ENCODE measurements at regions not wholly inside any gene's neighbourhood (a gene's known extent, or its start where the extent isn't known, plus 50 kb on each side); places are given as distances from the start of the nearest gene placed in this dataset.
A peak's percentile ranks its signal among the peaks of the same experiment; 100 is the strongest.

GRCh38 chr6:114579486-114579885, 236.7 kb upstream of the HS3ST5 start:
- DNase-seq (ENCODE audit: insufficient read length, low spot score) = no peak
- FAIRE-seq = no peak
- TF ChIP-seq CTCF (IDR thresholded peaks at IDR 0.05; ENCODE audit: insufficient read depth, missing control alignments) = no peak

- no peak for TF ChIP-seq CTCF (IDR thresholded peaks at IDR 0.05; ENCODE audit: insufficient read depth, missing control alignments)
- DNase-seq (ENCODE audit: insufficient read length, low spot score) = no peak
- peak; percentile 58 for FAIRE-seq
Observed at GRCh38 chr6:114577109-114577508, 234.3 kb upstream of the HS3ST5 start.

- DNase-seq (ENCODE audit: insufficient read length, low spot score) (no peak), FAIRE-seq (no peak)
- TF ChIP-seq CTCF (IDR thresholded peaks at IDR 0.05; ENCODE audit: insufficient read depth, missing control alignments) = no peak
Observed at GRCh38 chr6:114576330-114576729, 233.5 kb upstream of the HS3ST5 start.

GRCh38 chr6:114569669-114570068, 226.8 kb upstream of the HS3ST5 start:
- no peak for TF ChIP-seq CTCF (IDR thresholded peaks at IDR 0.05; ENCODE audit: insufficient read depth, missing control alignments)
- no peak for FAIRE-seq
- DNase-seq (ENCODE audit: insufficient read length, low spot score) = no peak

- FAIRE-seq (no peak), DNase-seq (ENCODE audit: insufficient read length, low spot score) (no peak)
- no peak for TF ChIP-seq CTCF (IDR thresholded peaks at IDR 0.05; ENCODE audit: insufficient read depth, missing control alignments)
Observed at GRCh38 chr6:114564302-114564933, 221.6 kb upstream of the HS3ST5 start.

- DNase-seq (ENCODE audit: insufficient read length, low spot score) = no peak
- no peak for FAIRE-seq
- no peak for TF ChIP-seq CTCF (IDR thresholded peaks at IDR 0.05; ENCODE audit: insufficient read depth, missing control alignments)
Observed at GRCh38 chr6:114559419-114559818, 216.6 kb upstream of the HS3ST5 start.

GRCh38 chr6:114558153-114558552, 215.3 kb upstream of the HS3ST5 start:
- no peak for TF ChIP-seq CTCF (IDR thresholded peaks at IDR 0.05; ENCODE audit: insufficient read depth, missing control alignments)
- no peak for DNase-seq (ENCODE audit: insufficient read length, low spot score)
- FAIRE-seq = no peak
